K562 (cell line): ENCODE measurements at regions not wholly inside any gene's neighbourhood (a gene's known extent, or its start where the extent isn't known, plus 50 kb on each side); places are given as distances from the start of the nearest gene placed in this dataset.

Source experiments
- ATAC-seq: fragments of 200-7000 bp; cut with Tn5 transposase; 3 replicates; pipeline ENCODE4 v1.9.1; 2020; ENCODE audit warnings: moderate library complexity
- BruUV-seq: library from RNA; stranded (reverse); fragments of 400-500 nt; replicated peaks from 2 replicates; lab custom pipeline; 2021; lab: Mats Ljungman, UMichigan
- CTCF ChIA-PET: fragments of 300-600 bp; formaldehyde crosslinking; extraction: SDS; loops from one replicate; lab custom pipeline; 2021; ENCODE audit warnings: low intra/inter-chr PET ratio; lab: Yijun Ruan, JAX
- POLR2A ChIA-PET: fragments of 300-600, 350-650 bp; sonication (Branson Sonifier 250); formaldehyde crosslinking; extraction: SDS; loops from one replicate; lab custom pipeline; 2021; ENCODE audit warnings: antibody characterized with exemption, inconsistent platforms; lab: Yijun Ruan, JAX
- DNase-seq, 4 experiments: peaks; one replicate each; pipeline versions ENCODE4 v3.0.0 to v3.0.0-alpha.2; 2011 to 2018; ENCODE audit warnings: low spot score in 3 of 4, mixed read lengths in 3 of 4; ENCODE audit errors: extremely low read depth in 1 of 4
- FAIRE-seq: peaks from 2 replicates; lab custom pipeline; 2011; peaks lifted over from hg19 to GRCh38; lab: Jason Lieb, UNC
- H2AFZ ChIP-seq: 2 replicates; pipeline ENCODE4 v1.6.0; 2011; ENCODE audit warnings: low read depth, low read length, control low read depth, inconsistent platforms
- H3K27ac ChIP-seq: fragments of 200-600 bp; 3 replicates; pipeline ENCODE4 v1.8.0; 2011; ENCODE audit warnings: low read depth, mild to moderate bottlenecking, control low read depth, inconsistent platforms, low read length, moderate library complexity, mixed read lengths; ENCODE audit errors: extremely low read depth
- H3K27me3 ChIP-seq, 2 experiments: fragments of 300-600 bp in 1 of 2; 2 replicates in 1 of 2; 3 replicates in 1 of 2; pipeline versions ENCODE4 v1.6.0 to v1.8.0; 2011; ENCODE audit warnings: inconsistent platforms in 2 of 2, low read length in 2 of 2, mild to moderate bottlenecking in 1 of 2, mixed read lengths in 1 of 2, moderate library complexity in 1 of 2; ENCODE audit not compliant: control insufficient read depth in 2 of 2, insufficient read depth in 2 of 2
- H3K36me3 ChIP-seq: fragments of 300-600 bp; 3 replicates; pipeline ENCODE4 v1.8.0; 2011; ENCODE audit warnings: mild to moderate bottlenecking, low read length, inconsistent platforms; ENCODE audit not compliant: control insufficient read depth, insufficient read depth
- H3K4me1 ChIP-seq, 2 experiments: fragments of 200-600 bp in 1 of 2; replicated peaks in 1 of 2; 2 replicates in 1 of 2; 3 replicates in 1 of 2; pipeline versions ENCODE4 v1.5.1 to v1.8.0; 2011; ENCODE audit warnings: inconsistent platforms in 2 of 2, low read length in 2 of 2, mild to moderate bottlenecking in 1 of 2, mixed read lengths in 1 of 2, moderate library complexity in 1 of 2; ENCODE audit not compliant: control insufficient read depth in 2 of 2, insufficient read depth in 2 of 2
- H3K4me2 ChIP-seq: 2 replicates; pipeline ENCODE4 v1.6.1; 2011; ENCODE audit warnings: low read length, control low read depth, inconsistent platforms, mixed read lengths; ENCODE audit not compliant: insufficient read depth
- H3K4me3 ChIP-seq: fragments of 200-600 bp; sonication (generic), shearing (Covaris generic); 2 replicates; pipeline ENCODE4 v1.5.1; 2016; ENCODE audit warnings: control low read depth, inconsistent platforms
- H3K79me2 ChIP-seq: fragments of 200-600 bp; 3 replicates; pipeline ENCODE4 v1.8.0; 2011; ENCODE audit warnings: low read length, inconsistent platforms; ENCODE audit not compliant: control insufficient read depth, insufficient read depth
- H3K9ac ChIP-seq, 2 experiments: 2 replicates each; pipeline versions ENCODE4 v1.6.0 to v1.6.1; 2011; ENCODE audit warnings: low read depth in 2 of 2, low read length in 2 of 2, control low read depth in 1 of 2, inconsistent platforms in 1 of 2, mild to moderate bottlenecking in 1 of 2, mixed read lengths in 1 of 2; ENCODE audit not compliant: insufficient read depth in 1 of 2
- H3K9me1 ChIP-seq: one replicate; pipeline ENCODE4 v1.6.0; 2011; ENCODE audit warnings: inconsistent platforms, mild to moderate bottlenecking, low read length, moderate library complexity; ENCODE audit not compliant: control insufficient read depth, insufficient read depth
- H3K9me3 ChIP-seq: replicated peaks from 2 replicates; pipeline ENCODE4 v1.5.1; 2011; ENCODE audit warnings: low read depth, low read length, inconsistent platforms; ENCODE audit not compliant: control insufficient read depth, insufficient read depth
- H4K20me1 ChIP-seq: replicated peaks from 2 replicates; pipeline ENCODE4 v1.6.1; 2011; ENCODE audit warnings: low read length, inconsistent platforms, mixed read lengths; ENCODE audit not compliant: control insufficient read depth, insufficient read depth
- CBFA2T2 ChIP-seq: fragments of 450-650 bp; conservative IDR thresholded peaks from 2 replicates; pipeline ENCODE4 v1.6.1; 2017; ENCODE audit warnings: mild to moderate bottlenecking
- DACH1 ChIP-seq: fragments of 450-650 bp; IDR thresholded peaks from 2 replicates; pipeline ENCODE4 v1.6.1; 2018; ENCODE audit not compliant: partially characterized antibody
- ETV6 ChIP-seq, 3 experiments: fragments of 150-350 bp in 1 of 3; sonication (generic) in 1 of 3; formaldehyde crosslinking in 1 of 3; IDR thresholded peaks; 2 replicates each; pipeline versions ENCODE4 v1.6.1 to v1.8.0; 2014 to 2022; ENCODE audit warnings: borderline replicate concordance in 2 of 3, low read depth in 2 of 3, antibody characterized with exemption in 1 of 3, low read length in 1 of 3, mild to moderate bottlenecking in 1 of 3, missing genetic modification reagents in 1 of 3
- GTF2E2 ChIP-seq: fragments of 200-800 bp; sonication (Bioruptor generic); IDR thresholded peaks from 2 replicates; pipeline ENCODE4 v1.6.1; 2016; ENCODE audit warnings: missing genetic modification characterization, missing compliant biosample characterization
- MTF1 ChIP-seq: fragments of 250-450 bp; sonication (Bioruptor Pico); IDR thresholded peaks from 2 replicates; pipeline ENCODE4 v1.9.0; 2021; ENCODE audit warnings: moderate library complexity, mild to moderate bottlenecking, inconsistent platforms, borderline replicate concordance
- RBM22 ChIP-seq: fragments of 200-400 bp; formaldehyde crosslinking; IDR thresholded peaks from 2 replicates; pipeline ENCODE4 v1.6.1; 2018; ENCODE audit warnings: low read length, low read depth; ENCODE audit not compliant: poor library complexity, severe bottlenecking
- ZNF695 ChIP-seq: fragments of 450-650 bp; formaldehyde crosslinking; IDR thresholded peaks from 2 replicates; pipeline ENCODE4 v1.4.0; 2020; ENCODE audit warnings: mild to moderate bottlenecking, moderate library complexity
- WGBS: fragments of 100-300 bp; shearing (Covaris generic); methylation state at CpG from one replicate; pipeline ENCODE4 v1.1.6; 2016; ENCODE audit warnings: low coverage, mixed read lengths; ENCODE audit not compliant: insufficient coverage; ENCODE audit errors: missing lambda C conversion rate; 5-methylcytosine and 5-hydroxymethylcytosine counted together
- in situ Hi-C: fragments of 300-500 bp; cut with MboI; formaldehyde crosslinking; loops from 4 replicates; pipeline ENCODE4 v1.15.0; 2018; ENCODE audit warnings: inconsistent platforms, mixed read lengths
- intact Hi-C: fragments of 100-400 bp; cut with micrococcal nuclease; formaldehyde crosslinking; loops from 2 replicates; pipeline ENCODE4 v1.14.2; 2022

GRCh38 chr2:62577994-62578781 lies 72.2 kb upstream of the TMEM17 start:
- Histone ChIP-seq H2AFZ (no peak overlapping the region), H3K4me1 (no peaks in the 10 kb centered on the region), H3K9me1 (no peaks in the 10 kb centered on the region), H3K27me3 (no peaks in the 10 kb centered on the region), H3K4me3 (no peak overlapping the region), H3K9ac (no peak overlapping the region), H3K9me3 (no peaks in the 10 kb centered on the region), H4K20me1 (no peaks in the 10 kb centered on the region), H3K27ac (no peak overlapping the region), H3K36me3 (no peaks in the 10 kb centered on the region), H3K4me2 (no peak overlapping the region), H3K79me2 (no peaks in the 10 kb centered on the region)
- in situ Hi-C loops (no loop called here), intact Hi-C loops (no loop called here)
- no peak for FAIRE-seq
- no peak for DNase-seq
- WGBS = 0% methylated on average over 2 of the region's 2 CpGs
- no TSS peak for BruUV-seq
- ChIA-PET CTCF (no interaction called here), POLR2A (no interaction called here)
- no peak for ATAC-seq
- no peak for TF ChIP-seq DACH1
- no peak for TF ChIP-seq RBM22
- no peak for TF ChIP-seq ZNF695 (CRISPR knock-in tag)
- no peak for TF ChIP-seq CBFA2T2
- no peak for TF ChIP-seq MTF1 (CRISPR knock-in tag)
- TF ChIP-seq GTF2E2 (tag) = no peak
- no peak for TF ChIP-seq ETV6 (IDR thresholded peaks at IDR 0.05; ENCODE audit: borderline replicate concordance in 1 of 2, low read depth in 2 of 2, low read length in 1 of 2)
- no peak for TF ChIP-seq ETV6 (CRISPR knock-in tag; IDR thresholded peaks at IDR 0.05; ENCODE audit: borderline replicate concordance)
